ENCODE measurements at regions not wholly inside any gene's neighbourhood (a gene's known extent, or its start where the extent isn't known, plus 50 kb on each side); places are given as distances from the start of the nearest gene placed in this dataset.

- TF ChIP-seq ZFX (IDR thresholded peaks at IDR 0.05): no peak
- TF ChIP-seq CTCF (conservative IDR thresholded peaks at IDR 0.05): no peak
- no peak overlapping the region for H3K27ac ChIP-seq
These were observed 561.6 kb downstream of the TCERG1L start for GRCh38 chr10:130749911-130750310.

- no peak overlapping the region for H3K27ac ChIP-seq
- TF ChIP-seq ZFX (IDR thresholded peaks at IDR 0.05) (no peak), CTCF (conservative IDR thresholded peaks at IDR 0.05) (no peak)
These were observed 561.1 kb downstream of the TCERG1L start for GRCh38 chr10:130750441-130750840.

GRCh38 chr10:130751106-130751840, 560.2 kb downstream of the TCERG1L start:
- H3K27ac ChIP-seq: no peak overlapping the region
- TF ChIP-seq ZFX (IDR thresholded peaks at IDR 0.05): no peak

- TF ChIP-seq ZFX (IDR thresholded peaks at IDR 0.05) (no peak), CTCF (conservative IDR thresholded peaks at IDR 0.05) (no peak)
- H3K27ac ChIP-seq: no peak overlapping the region
These were observed 559.7 kb downstream of the TCERG1L start for GRCh38 chr10:130751851-130752250.

GRCh38 chr10:130756651-130757050, 554.9 kb downstream of the TCERG1L start:
- H3K27ac ChIP-seq: no peak overlapping the region
- TF ChIP-seq CTCF (conservative IDR thresholded peaks at IDR 0.05) (no peak), ZFX (IDR thresholded peaks at IDR 0.05) (no peak)

GRCh38 chr10:130757271-130757670, 554.2 kb downstream of the TCERG1L start:
- no peak for TF ChIP-seq ZFX (IDR thresholded peaks at IDR 0.05)
- TF ChIP-seq CTCF (conservative IDR thresholded peaks at IDR 0.05): no peak
- no peak overlapping the region for H3K27ac ChIP-seq

GRCh38 chr10:130757821-130758489, 553.6 kb downstream of the TCERG1L start:
- H3K27ac ChIP-seq: no peak overlapping the region

More at GRCh38 chr10:130757821-130758489, 553.6 kb downstream of the TCERG1L start:
- no peak for TF ChIP-seq CTCF (conservative IDR thresholded peaks at IDR 0.05)
- TF ChIP-seq ZFX (IDR thresholded peaks at IDR 0.05): no peak
